ENCODE measurements at regions not wholly inside any gene's neighbourhood (a gene's known extent, or its start where the extent isn't known, plus 50 kb on each side); places are given as distances from the start of the nearest gene placed in this dataset.

- no peak for ATAC-seq
- TF ChIP-seq CSDC2 (CRISPR knock-in tag; IDR thresholded peaks at IDR 0.05): no peak
- TF ChIP-seq PPARA (CRISPR knock-in tag; IDR thresholded peaks at IDR 0.05; ENCODE audit: borderline replicate concordance): no peak
- TF ChIP-seq ZNF70 (CRISPR knock-in tag; IDR thresholded peaks at IDR 0.05): no peak
- no peak for TF ChIP-seq ARNTL (CRISPR knock-in tag; IDR thresholded peaks at IDR 0.05; ENCODE audit: borderline replicate concordance, low read depth)
- TF ChIP-seq CSRNP3 (CRISPR knock-in tag; IDR thresholded peaks at IDR 0.05): no peak
Observed at GRCh38 chr1:223445402-223445801, 52.2 kb downstream of the CCDC185 start.

DNA sequence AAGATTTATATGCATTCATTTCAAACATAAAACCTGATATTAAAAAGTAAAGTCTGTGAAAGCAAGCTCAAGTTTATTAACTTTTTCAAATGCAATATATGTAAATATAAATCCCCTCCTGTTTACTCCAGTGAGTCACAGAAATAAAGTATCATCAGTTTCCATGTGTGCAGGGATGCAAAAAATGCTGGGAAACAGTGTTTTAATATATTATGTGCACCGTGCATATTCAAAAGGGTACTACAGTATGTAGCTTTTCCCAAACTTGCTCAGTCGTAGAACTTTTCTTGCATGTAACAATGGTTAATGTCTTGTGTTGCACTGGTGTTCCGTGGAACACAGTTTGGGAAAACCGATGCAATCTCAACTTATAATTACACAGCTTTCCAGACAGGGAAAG lies 60.7 kb downstream of the CCDC185 start:
- TF ChIP-seq ARNTL (CRISPR knock-in tag; IDR thresholded peaks at IDR 0.05; ENCODE audit: borderline replicate concordance, low read depth) (no peak), ZFP30 (CRISPR knock-in tag; IDR thresholded peaks at IDR 0.05) (no peak), ZNF8 (CRISPR knock-in tag; IDR thresholded peaks at IDR 0.05) (no peak), OSR1 (CRISPR knock-in tag; IDR thresholded peaks at IDR 0.05) (no peak)
- ATAC-seq: no peak

- ATAC-seq: no peak
- no peak for TF ChIP-seq ZC3H10 (CRISPR knock-in tag; IDR thresholded peaks at IDR 0.05)
- TF ChIP-seq, protein P1, sequence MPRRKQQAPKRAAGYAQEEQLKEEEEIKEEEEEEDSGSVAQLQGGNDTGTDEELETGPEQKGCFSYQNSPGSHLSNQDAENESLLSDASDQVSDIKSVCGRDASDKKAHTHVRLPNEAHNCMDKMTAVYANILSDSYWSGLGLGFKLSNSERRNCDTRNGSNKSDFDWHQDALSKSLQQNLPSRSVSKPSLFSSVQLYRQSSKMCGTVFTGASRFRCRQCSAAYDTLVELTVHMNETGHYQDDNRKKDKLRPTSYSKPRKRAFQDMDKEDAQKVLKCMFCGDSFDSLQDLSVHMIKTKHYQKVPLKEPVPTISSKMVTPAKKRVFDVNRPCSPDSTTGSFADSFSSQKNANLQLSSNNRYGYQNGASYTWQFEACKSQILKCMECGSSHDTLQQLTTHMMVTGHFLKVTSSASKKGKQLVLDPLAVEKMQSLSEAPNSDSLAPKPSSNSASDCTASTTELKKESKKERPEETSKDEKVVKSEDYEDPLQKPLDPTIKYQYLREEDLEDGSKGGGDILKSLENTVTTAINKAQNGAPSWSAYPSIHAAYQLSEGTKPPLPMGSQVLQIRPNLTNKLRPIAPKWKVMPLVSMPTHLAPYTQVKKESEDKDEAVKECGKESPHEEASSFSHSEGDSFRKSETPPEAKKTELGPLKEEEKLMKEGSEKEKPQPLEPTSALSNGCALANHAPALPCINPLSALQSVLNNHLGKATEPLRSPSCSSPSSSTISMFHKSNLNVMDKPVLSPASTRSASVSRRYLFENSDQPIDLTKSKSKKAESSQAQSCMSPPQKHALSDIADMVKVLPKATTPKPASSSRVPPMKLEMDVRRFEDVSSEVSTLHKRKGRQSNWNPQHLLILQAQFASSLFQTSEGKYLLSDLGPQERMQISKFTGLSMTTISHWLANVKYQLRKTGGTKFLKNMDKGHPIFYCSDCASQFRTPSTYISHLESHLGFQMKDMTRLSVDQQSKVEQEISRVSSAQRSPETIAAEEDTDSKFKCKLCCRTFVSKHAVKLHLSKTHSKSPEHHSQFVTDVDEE (CRISPR knock-in tag; IDR thresholded peaks at IDR 0.05): no peak
Observed at GRCh38 chr1:223454959-223455358, 61.7 kb downstream of the CCDC185 start.

DNA sequence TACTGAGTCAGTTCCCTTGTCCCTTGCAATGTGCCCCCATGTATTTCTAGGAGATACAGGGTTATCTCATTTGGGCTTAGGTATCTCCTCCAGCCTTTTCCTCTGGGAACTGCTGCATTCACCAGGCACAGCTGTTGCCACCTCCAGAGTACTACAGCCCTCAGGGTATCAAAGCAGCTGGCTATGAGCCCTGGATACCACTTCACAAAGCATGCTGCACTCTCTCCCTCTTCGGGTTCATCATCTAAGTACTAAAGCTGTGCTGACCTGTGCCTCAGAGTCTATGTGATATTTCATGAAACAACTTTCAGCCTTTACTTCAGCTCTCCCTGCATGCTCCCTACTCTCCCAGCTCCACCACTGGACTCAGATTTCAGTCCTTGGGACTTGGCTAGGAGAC lies 62.3 kb downstream of the CCDC185 start:
- ATAC-seq: no peak
- TF ChIP-seq ZNF565 (CRISPR knock-in tag; conservative IDR thresholded peaks at IDR 0.05; ENCODE audit: low read depth) (no peak), TCF4 (CRISPR knock-in tag; IDR thresholded peaks at IDR 0.05; ENCODE audit: borderline replicate concordance) (no peak), POU6F1 (CRISPR knock-in tag; IDR thresholded peaks at IDR 0.05; ENCODE audit: borderline replicate concordance, low read depth) (no peak), BACH2 (CRISPR knock-in tag; IDR thresholded peaks at IDR 0.05; ENCODE audit: borderline replicate concordance) (no peak), ZFP30 (CRISPR knock-in tag; IDR thresholded peaks at IDR 0.05) (no peak), ZNF8 (CRISPR knock-in tag; IDR thresholded peaks at IDR 0.05) (no peak), RARB (CRISPR knock-in tag; IDR thresholded peaks at IDR 0.05) (no peak), ZFP3 (CRISPR knock-in tag; IDR thresholded peaks at IDR 0.05) (no peak), ZC3H10 (CRISPR knock-in tag; IDR thresholded peaks at IDR 0.05) (no peak), TOX (CRISPR knock-in tag; IDR thresholded peaks at IDR 0.05; ENCODE audit: borderline replicate concordance) (no peak), OSR1 (CRISPR knock-in tag; IDR thresholded peaks at IDR 0.05) (no peak), GLIS3 (CRISPR knock-in tag; IDR thresholded peaks at IDR 0.05) (no peak), CSRNP3 (CRISPR knock-in tag; IDR thresholded peaks at IDR 0.05) (no peak), ARNTL (CRISPR knock-in tag; IDR thresholded peaks at IDR 0.05; ENCODE audit: borderline replicate concordance, low read depth) (no peak), PPARA (CRISPR knock-in tag; IDR thresholded peaks at IDR 0.05; ENCODE audit: borderline replicate concordance) (no peak), ESRRG (CRISPR knock-in tag; IDR thresholded peaks at IDR 0.05) (no peak), CSDC2 (CRISPR knock-in tag; IDR thresholded peaks at IDR 0.05) (no peak)

GRCh38 chr1:223456747-223457146 lies 63.5 kb downstream of the CCDC185 start:
- ATAC-seq: no peak
- TF ChIP-seq, protein P1 (CRISPR knock-in tag; IDR thresholded peaks at IDR 0.05): no peak
- no peak for TF ChIP-seq PATZ1 (CRISPR knock-in tag; IDR thresholded peaks at IDR 0.05; ENCODE audit: borderline replicate concordance)
- TF ChIP-seq ZC3H10 (CRISPR knock-in tag; IDR thresholded peaks at IDR 0.05): no peak
- TF ChIP-seq ZNF8 (CRISPR knock-in tag; IDR thresholded peaks at IDR 0.05): no peak
- no peak for TF ChIP-seq SNAI2 (CRISPR knock-in tag; IDR thresholded peaks at IDR 0.05)
- TF ChIP-seq TCF4 (CRISPR knock-in tag; IDR thresholded peaks at IDR 0.05; ENCODE audit: borderline replicate concordance): no peak
- TF ChIP-seq OSR1 (CRISPR knock-in tag; IDR thresholded peaks at IDR 0.05): no peak
- TF ChIP-seq ZFP3 (CRISPR knock-in tag; IDR thresholded peaks at IDR 0.05): no peak
- TF ChIP-seq ESRRG (CRISPR knock-in tag; IDR thresholded peaks at IDR 0.05): no peak
- no peak for TF ChIP-seq PPARA (CRISPR knock-in tag; IDR thresholded peaks at IDR 0.05; ENCODE audit: borderline replicate concordance)
- TF ChIP-seq GLIS3 (CRISPR knock-in tag; IDR thresholded peaks at IDR 0.05): no peak
- TF ChIP-seq CSDC2 (CRISPR knock-in tag; IDR thresholded peaks at IDR 0.05): no peak
